Astrocyte (in vitro differentiated cells and primary cell): ENCODE measurements at regions not wholly inside any gene's neighbourhood (a gene's known extent, or its start where the extent isn't known, plus 50 kb on each side); places are given as distances from the start of the nearest gene placed in this dataset.

Experiments used
- DNase-seq: peaks from one replicate; pipeline ENCODE4 v3.0.0-alpha.2; 2010; ENCODE audit warnings: low read depth
- FAIRE-seq: peaks from 2 replicates; lab custom pipeline; 2011; peaks lifted over from hg19 to GRCh38; lab: Jason Lieb, UNC
- H2AFZ ChIP-seq: 2 replicates; pipeline ENCODE4 v1.6.0; 2012; ENCODE audit warnings: low read depth, low read length, inconsistent platforms
- H3K27ac ChIP-seq: 2 replicates; pipeline ENCODE4 v1.5.1; 2011; ENCODE audit warnings: low read depth, low read length, inconsistent platforms
- H3K27me3 ChIP-seq: 2 replicates; pipeline ENCODE4 v1.6.0; 2011; ENCODE audit warnings: low read length, inconsistent platforms; ENCODE audit not compliant: insufficient read depth
- H3K36me3 ChIP-seq: 2 replicates; pipeline ENCODE4 v1.5.1; 2011; ENCODE audit warnings: low read length, inconsistent platforms; ENCODE audit not compliant: insufficient read depth
- H3K4me1 ChIP-seq: 2 replicates; pipeline ENCODE4 v1.5.1; 2011; ENCODE audit warnings: low read length, inconsistent platforms; ENCODE audit not compliant: insufficient read depth
- H3K4me2 ChIP-seq: 2 replicates; pipeline ENCODE4 v1.6.0; 2012; ENCODE audit warnings: low read length, inconsistent platforms
- H3K4me3 ChIP-seq: 2 replicates; pipeline ENCODE4 v1.5.1; 2011; ENCODE audit warnings: low read depth, mild to moderate bottlenecking, low read length, inconsistent platforms; ENCODE audit not compliant: insufficient read depth
- H3K79me2 ChIP-seq: 2 replicates; pipeline ENCODE4 v1.6.0; 2012; ENCODE audit warnings: mild to moderate bottlenecking, low read length, inconsistent platforms; ENCODE audit not compliant: insufficient read depth
- H3K9ac ChIP-seq: 2 replicates; pipeline ENCODE4 v1.6.0; 2012; ENCODE audit warnings: mild to moderate bottlenecking, low read length, inconsistent platforms
- H3K9me3 ChIP-seq: 2 replicates; pipeline ENCODE4 v1.5.1; 2012; ENCODE audit warnings: low read depth, mild to moderate bottlenecking, low read length, inconsistent platforms; ENCODE audit not compliant: insufficient read depth
- H4K20me1 ChIP-seq: 2 replicates; pipeline ENCODE4 v1.6.0; 2012; ENCODE audit warnings: low read length, inconsistent platforms; ENCODE audit not compliant: insufficient read depth
- H3K27ac Mint-ChIP-seq: one replicate; pipeline ENCODE4 v1.8.0; 2021; ENCODE audit warnings: mild to moderate bottlenecking, mixed read lengths; ENCODE audit not compliant: unreplicated experiment
- H3K27me3 Mint-ChIP-seq: one replicate; pipeline ENCODE4 v1.8.0; 2021; ENCODE audit warnings: low read depth, mixed read lengths; ENCODE audit not compliant: unreplicated experiment
- H3K36me3 Mint-ChIP-seq: one replicate; pipeline ENCODE4 v1.8.0; 2021; ENCODE audit warnings: low read depth, mixed read lengths; ENCODE audit not compliant: unreplicated experiment
- H3K4me1 Mint-ChIP-seq: one replicate; pipeline ENCODE4 v1.8.0; 2021; ENCODE audit warnings: low read depth, mixed read lengths; ENCODE audit not compliant: unreplicated experiment
- H3K4me3 Mint-ChIP-seq: one replicate; pipeline ENCODE4 v1.8.0; 2021; ENCODE audit warnings: mild to moderate bottlenecking, moderate library complexity, mixed read lengths; ENCODE audit not compliant: unreplicated experiment
- H3K9me3 Mint-ChIP-seq: one replicate; pipeline ENCODE4 v1.8.0; 2021; ENCODE audit warnings: mild to moderate bottlenecking, mixed read lengths; ENCODE audit not compliant: unreplicated experiment
- CTCF ChIP-seq: IDR thresholded peaks from 2 replicates; pipeline ENCODE4 v1.5.1; 2011; ENCODE audit warnings: low read depth, mild to moderate bottlenecking, inconsistent platforms, low read length, moderate library complexity; ENCODE audit not compliant: insufficient read depth
- EZH2 ChIP-seq: IDR thresholded peaks from 2 replicates; pipeline ENCODE4 v1.6.1; 2012; ENCODE audit warnings: mild to moderate bottlenecking, low read length, inconsistent platforms; ENCODE audit not compliant: insufficient read depth

GRCh38 chr3:87175732-87176131, 51.4 kb upstream of the CHMP2B start:
- no peaks in the 10 kb centered on the region for H3K36me3 ChIP-seq
- H4K20me1 ChIP-seq: no peaks in the 10 kb centered on the region
- TF ChIP-seq EZH2: no peak
- H3K4me3 ChIP-seq: no peak overlapping the region
- H3K4me2 ChIP-seq: no peak overlapping the region
- no peak overlapping the region for H3K9ac ChIP-seq
- H3K4me1 Mint-ChIP-seq: peaks cover 2% of the 10 kb centered on the region
- H2AFZ ChIP-seq: no peak overlapping the region
- no peak for FAIRE-seq
- no peaks in the 10 kb centered on the region for H3K27me3 ChIP-seq
- H3K27ac Mint-ChIP-seq: no peak overlapping the region
- H3K4me3 Mint-ChIP-seq: no peak overlapping the region
- H3K9me3 ChIP-seq: no peaks in the 10 kb centered on the region
- H3K27me3 Mint-ChIP-seq: no peaks in the 10 kb centered on the region
- H3K79me2 ChIP-seq: no peaks in the 10 kb centered on the region
- no peaks in the 10 kb centered on the region for H3K36me3 Mint-ChIP-seq
- no peak overlapping the region for H3K27ac ChIP-seq
- DNase-seq: no peak
- H3K9me3 Mint-ChIP-seq: no peaks in the 10 kb centered on the region
- H3K4me1 ChIP-seq: no peaks in the 10 kb centered on the region

- Mint-ChIP-seq H3K27ac (no peak overlapping the region), H3K4me3 (no peak overlapping the region), H3K27me3 (no peaks in the 10 kb centered on the region), H3K4me1 (peaks cover 2% of the 10 kb centered on the region), H3K9me3 (no peaks in the 10 kb centered on the region), H3K36me3 (no peaks in the 10 kb centered on the region)
- TF ChIP-seq EZH2 (no peak), CTCF (no peak)
- H3K9me3 ChIP-seq: no peaks in the 10 kb centered on the region
- DNase-seq: no peak
- no peaks in the 10 kb centered on the region for H3K4me1 ChIP-seq
- no peak overlapping the region for H2AFZ ChIP-seq
- no peak overlapping the region for H3K4me2 ChIP-seq
- H3K27me3 ChIP-seq: no peaks in the 10 kb centered on the region
- no peaks in the 10 kb centered on the region for H4K20me1 ChIP-seq
- H3K79me2 ChIP-seq: no peaks in the 10 kb centered on the region
- H3K27ac ChIP-seq: no peak overlapping the region
- no peak for FAIRE-seq
- no peak overlapping the region for H3K9ac ChIP-seq
- H3K36me3 ChIP-seq: no peaks in the 10 kb centered on the region
- no peak overlapping the region for H3K4me3 ChIP-seq
These were observed 53.3 kb upstream of the CHMP2B start for GRCh38 chr3:87173776-87174175.

GRCh38 chr3:87173071-87173470, 54.0 kb upstream of the CHMP2B start:
- Mint-ChIP-seq H3K27ac (no peak overlapping the region), H3K27me3 (peaks cover 3% of the 10 kb centered on the region), H3K4me3 (no peak overlapping the region), H3K9me3 (no peaks in the 10 kb centered on the region), H3K4me1 (peaks cover 2% of the 10 kb centered on the region), H3K36me3 (no peaks in the 10 kb centered on the region)
- H3K27ac ChIP-seq: no peak overlapping the region
- no peaks in the 10 kb centered on the region for H3K9me3 ChIP-seq
- H3K79me2 ChIP-seq: no peaks in the 10 kb centered on the region
- DNase-seq (peak; percentile 27), FAIRE-seq (no peak)
- H3K36me3 ChIP-seq: no peaks in the 10 kb centered on the region
- H3K4me2 ChIP-seq: no peak overlapping the region
- H3K4me3 ChIP-seq: no peak overlapping the region
- TF ChIP-seq CTCF: no peak
- TF ChIP-seq EZH2: no peak
- H4K20me1 ChIP-seq: no peaks in the 10 kb centered on the region
- H2AFZ ChIP-seq: no peak overlapping the region
- H3K9ac ChIP-seq: no peak overlapping the region
- no peaks in the 10 kb centered on the region for H3K4me1 ChIP-seq
- H3K27me3 ChIP-seq: no peaks in the 10 kb centered on the region
